ENCODE measurements at regions not wholly inside any gene's neighbourhood (a gene's known extent, or its start where the extent isn't known, plus 50 kb on each side); places are given as distances from the start of the nearest gene placed in this dataset.

GRCh38 chr2:29987146-29987545, 65.8 kb upstream of the ALK start:
- no peaks in the 10 kb centered on the region for H3K36me3 Mint-ChIP-seq
- Histone ChIP-seq H3K9me3 (ENCODE audit: low read depth) (no peaks in the 10 kb centered on the region), H3K27me3 (no peaks in the 10 kb centered on the region), H3F3A (ENCODE audit: low read depth) (no peaks in the 10 kb centered on the region), H2AFZ (replicated peaks) (no peak overlapping the region), H3K4me3 (no peak overlapping the region), H3K9ac (no peak overlapping the region), H3K79me2 (ENCODE audit: low read depth) (no peaks in the 10 kb centered on the region), H3K36me3 (no peaks in the 10 kb centered on the region), H3K4me1 (no peaks in the 10 kb centered on the region), H3K4me2 (no peak overlapping the region), H3K27ac (no peak overlapping the region), H4K20me1 (ENCODE audit: low read depth) (no peaks in the 10 kb centered on the region)
- no peak for TF ChIP-seq EZH2 (IDR thresholded peaks at IDR 0.05)
- no peak for TF ChIP-seq EZH2phosphoT487 (IDR thresholded peaks at IDR 0.05)
- TF ChIP-seq CTCF (IDR thresholded peaks at IDR 0.05) = no peak
- no peak overlapping the region for H3K4me3 Mint-ChIP-seq
- DNase-seq (ENCODE audit: low spot score) = no peak
- no peak overlapping the region for H3K27ac Mint-ChIP-seq
- H3K4me1 Mint-ChIP-seq = peaks cover 20% of the 10 kb centered on the region
- H3K27me3 Mint-ChIP-seq (ENCODE audit: insufficient read depth, low read depth) = peaks cover 3% of the 10 kb centered on the region
- H3K9me3 Mint-ChIP-seq = no peaks in the 10 kb centered on the region

GRCh38 chr2:29990129-29990528, 68.7 kb upstream of the ALK start:
- no peak for DNase-seq (ENCODE audit: low spot score)
- Mint-ChIP-seq H3K36me3 (no peaks in the 10 kb centered on the region), H3K27me3 (ENCODE audit: insufficient read depth, low read depth) (peaks cover 6% of the 10 kb centered on the region), H3K27ac (no peak overlapping the region), H3K4me1 (peaks cover 17% of the 10 kb centered on the region), H3K4me3 (no peak overlapping the region), H3K9me3 (no peaks in the 10 kb centered on the region)
- H3K36me3 ChIP-seq = no peaks in the 10 kb centered on the region
- H2AFZ ChIP-seq (replicated peaks) = no peak overlapping the region
- no peaks in the 10 kb centered on the region for H3K4me1 ChIP-seq
- H3K4me3 ChIP-seq = no peak overlapping the region
- TF ChIP-seq CTCF (IDR thresholded peaks at IDR 0.05) = no peak
- no peak for TF ChIP-seq EZH2phosphoT487 (IDR thresholded peaks at IDR 0.05)
- TF ChIP-seq EZH2 (IDR thresholded peaks at IDR 0.05) = no peak
- no peak overlapping the region for H3K27ac ChIP-seq
- no peaks in the 10 kb centered on the region for H4K20me1 ChIP-seq (ENCODE audit: low read depth)
- no peaks in the 10 kb centered on the region for H3K27me3 ChIP-seq
- no peak overlapping the region for H3K4me2 ChIP-seq
- H3K9me3 ChIP-seq (ENCODE audit: low read depth) = no peaks in the 10 kb centered on the region
- no peaks in the 10 kb centered on the region for H3K79me2 ChIP-seq (ENCODE audit: low read depth)
- H3F3A ChIP-seq (ENCODE audit: low read depth) = no peaks in the 10 kb centered on the region
- no peak overlapping the region for H3K9ac ChIP-seq

- no peak for TF ChIP-seq EZH2phosphoT487 (IDR thresholded peaks at IDR 0.05)
- TF ChIP-seq CTCF (IDR thresholded peaks at IDR 0.05) = no peak
- TF ChIP-seq EZH2 (IDR thresholded peaks at IDR 0.05) = no peak
- Histone ChIP-seq H3F3A (ENCODE audit: low read depth) (no peaks in the 10 kb centered on the region), H3K4me3 (no peak overlapping the region), H3K9ac (no peak overlapping the region), H4K20me1 (ENCODE audit: low read depth) (no peaks in the 10 kb centered on the region), H2AFZ (replicated peaks) (no peak overlapping the region), H3K36me3 (no peaks in the 10 kb centered on the region), H3K27me3 (no peaks in the 10 kb centered on the region), H3K27ac (no peak overlapping the region), H3K4me1 (no peaks in the 10 kb centered on the region), H3K79me2 (ENCODE audit: low read depth) (no peaks in the 10 kb centered on the region), H3K4me2 (no peak overlapping the region), H3K9me3 (ENCODE audit: low read depth) (no peaks in the 10 kb centered on the region)
- Mint-ChIP-seq H3K4me1 (peaks cover 17% of the 10 kb centered on the region), H3K27me3 (ENCODE audit: insufficient read depth, low read depth) (peaks cover 6% of the 10 kb centered on the region), H3K36me3 (no peaks in the 10 kb centered on the region), H3K4me3 (no peak overlapping the region), H3K27ac (no peak overlapping the region), H3K9me3 (no peaks in the 10 kb centered on the region)
- no peak for DNase-seq (ENCODE audit: low spot score)
Observed at GRCh38 chr2:29991086-29991485, 69.7 kb upstream of the ALK start.

GRCh38 chr2:29995241-29995640, 73.9 kb upstream of the ALK start:
- no peak overlapping the region for H3K4me3 Mint-ChIP-seq

More at GRCh38 chr2:29995241-29995640, 73.9 kb upstream of the ALK start:
- no peaks in the 10 kb centered on the region for H3K9me3 ChIP-seq (ENCODE audit: low read depth)
- no peaks in the 10 kb centered on the region for H3K36me3 ChIP-seq
- peaks cover 14% of the 10 kb centered on the region for H3K4me1 Mint-ChIP-seq
- no peaks in the 10 kb centered on the region for H4K20me1 ChIP-seq (ENCODE audit: low read depth)
- peaks cover 3% of the 10 kb centered on the region for H3K27me3 Mint-ChIP-seq (ENCODE audit: insufficient read depth, low read depth)
- H2AFZ ChIP-seq (replicated peaks) = no peak overlapping the region
- H3K9ac ChIP-seq = no peak overlapping the region
- no peaks in the 10 kb centered on the region for H3K79me2 ChIP-seq (ENCODE audit: low read depth)
- no peaks in the 10 kb centered on the region for H3K27me3 ChIP-seq
- H3K4me3 ChIP-seq = no peak overlapping the region
- no peak overlapping the region for H3K4me2 ChIP-seq
- no peak overlapping the region for H3K27ac Mint-ChIP-seq
- TF ChIP-seq CTCF (IDR thresholded peaks at IDR 0.05) (no peak), EZH2 (IDR thresholded peaks at IDR 0.05) (no peak), EZH2phosphoT487 (IDR thresholded peaks at IDR 0.05) (no peak)
- no peak overlapping the region for H3K27ac ChIP-seq
- H3K36me3 Mint-ChIP-seq = no peaks in the 10 kb centered on the region
- H3K4me1 ChIP-seq = no peaks in the 10 kb centered on the region
- DNase-seq (ENCODE audit: low spot score) = no peak
- peaks cover 2% of the 10 kb centered on the region for H3K9me3 Mint-ChIP-seq
- H3F3A ChIP-seq (ENCODE audit: low read depth) = no peaks in the 10 kb centered on the region

Data from neural progenitor cell (in vitro differentiated cells).